ENCODE measurements at regions not wholly inside any gene's neighbourhood (a gene's known extent, or its start where the extent isn't known, plus 50 kb on each side); places are given as distances from the start of the nearest gene placed in this dataset.
"Not testable (repeated sequence)": the region's sequence is repeated elsewhere in the genome, so short reads cannot be mapped to it uniquely, and the experiment has no call there.

DNA sequence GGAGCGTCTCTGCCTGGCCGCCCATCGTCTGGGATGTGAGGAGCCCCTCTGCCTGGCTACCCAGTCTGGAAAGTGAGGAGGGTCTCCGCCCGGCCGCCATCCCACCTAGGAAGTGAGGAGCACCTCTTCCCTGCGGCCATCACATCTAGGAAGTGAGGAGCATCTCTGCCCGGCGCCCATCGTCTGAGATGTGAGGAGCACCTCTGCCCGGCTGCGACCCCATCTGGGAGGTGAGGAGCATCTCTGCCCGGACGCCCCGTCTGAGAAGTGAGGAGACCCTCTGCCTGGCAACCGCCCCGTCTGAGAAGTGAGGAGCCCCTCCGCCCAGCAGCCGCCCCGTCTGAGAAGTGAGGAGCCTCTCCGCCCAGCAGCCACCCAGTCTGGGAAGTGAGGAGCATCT, 84.5 kb downstream of the IDS start:
- DNase-seq (ENCODE audit: low spot score); intact Hi-C loops (cut with DNase I); ATAC-seq: not testable (repeated sequence)

DNA sequence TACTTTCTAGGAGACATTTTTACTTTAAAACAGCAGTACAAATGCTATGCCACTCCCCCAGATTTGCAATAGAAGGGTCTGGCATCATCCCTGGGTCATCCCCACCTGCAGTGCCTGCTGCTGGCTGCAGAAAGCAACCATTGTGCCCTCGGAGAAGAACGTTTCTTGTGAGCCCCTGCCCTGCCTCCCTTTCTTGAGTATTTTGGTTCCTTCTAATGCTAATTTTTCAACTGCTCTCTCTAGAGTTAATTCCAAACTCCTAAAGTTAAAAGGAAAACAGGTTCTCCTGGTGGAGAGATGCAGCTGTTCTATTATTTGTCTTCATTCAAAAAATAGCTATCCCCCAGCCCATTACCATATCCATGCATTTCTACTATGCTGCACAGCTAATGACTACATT, 107.1 kb downstream of the IDS start:
- intact Hi-C loops (cut with DNase I): no loop called here
- DNase-seq (ENCODE audit: low spot score): no peak

DNA sequence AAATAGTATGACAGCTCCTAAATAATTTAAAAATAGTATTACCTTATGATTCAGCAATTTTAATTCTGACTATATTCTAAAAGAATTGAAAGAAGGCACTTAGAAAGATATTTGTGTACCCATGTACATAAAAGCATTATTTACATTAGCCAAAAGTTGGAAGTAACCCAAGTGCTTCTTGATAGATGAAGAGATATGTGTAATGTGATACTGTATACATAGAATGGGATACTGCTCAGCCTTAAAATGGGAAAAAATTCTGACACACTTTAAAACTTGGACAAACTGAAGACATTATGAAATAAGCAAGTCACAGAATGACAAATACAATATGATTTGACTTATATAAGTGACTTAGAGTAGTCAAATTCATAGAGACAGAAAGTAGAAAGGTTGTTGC, 112.2 kb downstream of the IDS start:
- intact Hi-C loops (cut with DNase I): no loop called here

More for the DNA sequence above, 107.1 kb downstream of the IDS start:
- no peak for ATAC-seq

DNA sequence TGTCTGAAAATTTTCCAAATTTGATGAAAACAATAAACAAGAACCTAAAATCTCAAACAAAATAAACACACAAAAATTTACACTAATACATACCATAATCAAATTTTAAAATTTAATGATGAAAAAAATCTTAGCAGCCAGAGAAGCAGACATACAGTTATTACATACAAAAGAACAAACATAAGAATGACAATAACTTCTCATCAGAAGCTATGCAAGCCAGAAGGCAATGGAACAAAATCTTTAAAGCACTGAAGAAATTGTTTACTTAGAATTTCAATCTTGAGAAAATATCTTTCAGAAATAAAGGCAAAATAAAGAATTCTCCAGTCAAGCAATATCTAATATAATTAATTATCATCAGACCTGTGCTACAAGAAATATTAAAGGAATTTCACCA, 121.3 kb downstream of the IDS start:
- intact Hi-C loops (cut with DNase I): no loop called here

More for the DNA sequence above, 112.2 kb downstream of the IDS start:
- no peak for DNase-seq (ENCODE audit: low spot score)
- no peak for ATAC-seq

DNA sequence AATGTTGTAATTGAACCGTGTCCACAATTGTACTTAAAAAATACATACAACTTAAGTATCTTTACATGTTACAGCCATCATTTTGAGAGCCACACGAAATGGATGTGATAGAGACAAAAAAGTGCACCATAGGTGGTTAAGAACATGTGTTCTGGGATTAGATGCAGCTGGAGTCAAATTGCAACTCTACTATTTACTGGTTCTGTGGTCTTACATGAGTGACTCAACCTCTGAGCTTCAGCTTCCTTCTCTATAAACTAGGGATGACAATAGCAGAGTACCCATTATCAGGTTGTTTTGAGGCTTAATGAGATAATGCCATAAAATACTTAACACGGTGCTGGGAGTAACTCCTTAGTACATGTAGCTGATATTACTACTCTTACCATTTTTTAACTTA, 130.4 kb downstream of the IDS start:
- DNase-seq (ENCODE audit: low spot score): no peak
- no peak for ATAC-seq
- intact Hi-C loops (cut with DNase I): no loop called here

More for the DNA sequence above, 121.3 kb downstream of the IDS start:
- DNase-seq (ENCODE audit: low spot score) (no peak), ATAC-seq (no peak)

DNA sequence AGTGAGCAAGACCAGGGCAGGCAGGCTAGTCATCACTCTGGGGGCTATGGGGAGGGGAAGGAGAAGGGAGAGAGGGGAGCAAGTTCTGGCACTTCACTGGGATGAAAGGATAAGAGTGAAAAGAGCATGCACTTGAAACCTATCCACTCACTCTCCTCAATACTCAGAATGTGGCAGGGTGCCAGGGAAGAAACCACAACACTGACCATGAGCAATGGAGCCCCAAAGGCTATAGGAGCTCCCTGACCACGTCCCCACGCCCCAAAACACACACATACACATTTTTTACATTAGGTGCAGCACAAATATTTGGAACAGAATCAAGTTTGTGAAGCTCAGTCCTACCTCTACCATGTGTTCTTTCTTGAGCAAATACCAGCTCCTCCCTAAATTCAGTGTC, 132.2 kb downstream of the IDS start:
- ATAC-seq: no peak
- DNase-seq (ENCODE audit: low spot score): no peak
- intact Hi-C loops (cut with DNase I): no loop called here

DNA sequence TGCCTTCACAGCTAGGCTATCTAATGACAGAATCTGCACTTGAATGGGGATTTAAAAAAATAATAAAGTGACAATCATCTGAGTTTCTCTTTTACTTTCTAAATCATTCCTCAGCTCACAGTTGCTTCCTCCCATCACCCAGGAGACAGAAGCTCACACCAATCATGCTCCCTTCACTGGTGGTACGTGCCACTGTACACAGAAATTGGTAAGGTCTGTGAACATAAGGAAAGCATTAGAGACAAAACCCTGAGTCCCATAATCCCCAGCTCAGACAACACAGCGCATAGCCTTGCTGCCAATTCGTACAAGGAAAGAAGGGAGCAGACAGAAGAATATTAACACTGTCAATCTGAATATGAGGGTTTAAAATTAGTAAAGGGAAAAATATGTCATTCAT, 133.1 kb downstream of the IDS start:
- no peak for DNase-seq (ENCODE audit: low spot score)
- intact Hi-C loops (cut with DNase I): no loop called here
- no peak for ATAC-seq

DNA sequence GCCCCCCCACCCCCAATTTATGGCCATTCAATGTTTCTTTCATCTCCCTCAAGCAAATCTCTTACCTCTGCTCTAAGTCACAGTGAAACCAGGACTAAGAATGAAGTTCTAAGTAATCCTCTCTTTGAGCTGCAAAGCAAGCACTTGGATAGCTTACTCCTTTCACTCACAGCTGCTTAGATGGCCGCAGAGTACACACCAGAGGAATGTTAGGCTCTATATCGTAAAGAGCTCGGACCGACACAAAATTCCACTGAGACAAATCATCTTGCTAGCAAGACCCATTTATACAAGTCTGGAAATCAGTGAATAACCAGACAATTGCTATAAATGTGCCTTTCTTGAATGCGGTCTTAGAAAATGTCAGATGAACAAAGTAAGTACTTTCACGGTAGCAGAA, 135.0 kb downstream of the IDS start:
- no peak for DNase-seq (ENCODE audit: low spot score)
- no peak for ATAC-seq
- intact Hi-C loops (cut with DNase I): no loop called here

DNA sequence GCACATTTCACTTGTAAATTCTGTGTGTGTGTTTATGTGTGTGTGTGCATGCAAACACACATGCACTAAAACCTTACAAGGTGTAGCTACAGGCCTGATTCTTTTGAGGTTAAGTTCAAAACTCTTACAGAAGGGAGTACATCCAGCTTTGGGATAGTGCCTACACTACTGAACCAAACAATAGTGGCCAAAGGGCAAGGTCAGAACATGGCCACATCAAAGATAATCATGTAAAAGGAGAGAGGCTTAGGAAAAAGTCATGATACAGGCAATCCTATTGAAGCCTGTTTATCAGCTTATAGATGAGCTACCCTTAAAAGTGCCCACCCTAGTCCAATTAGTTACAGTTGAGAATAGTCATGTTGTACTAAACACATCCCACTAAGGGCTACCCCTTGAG, 139.6 kb downstream of the IDS start:
- ATAC-seq (no peak), DNase-seq (ENCODE audit: low spot score) (no peak)
- intact Hi-C loops (cut with DNase I): no loop called here

DNA sequence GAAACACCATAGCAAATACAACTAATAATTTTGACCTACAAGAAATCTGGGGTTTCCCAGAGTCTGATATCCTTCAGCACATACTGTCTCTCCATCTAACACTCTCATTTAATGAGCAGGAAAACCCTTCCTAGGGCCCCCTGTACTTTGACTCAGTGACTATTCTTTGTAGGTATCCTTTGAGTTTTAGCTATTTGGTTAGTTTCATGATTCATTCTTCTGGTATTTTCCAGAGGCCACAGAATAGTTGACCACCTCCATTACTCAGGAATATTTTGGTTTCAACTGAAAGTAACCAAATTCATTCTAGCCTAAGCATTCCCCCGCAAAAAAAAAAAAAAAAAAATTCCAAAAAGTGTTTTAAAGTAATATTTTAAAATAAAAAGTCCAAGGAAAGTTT, 140.0 kb downstream of the IDS start:
- intact Hi-C loops (cut with DNase I): no loop called here
- no peak for DNase-seq (ENCODE audit: low spot score)
- no peak for ATAC-seq

DNA sequence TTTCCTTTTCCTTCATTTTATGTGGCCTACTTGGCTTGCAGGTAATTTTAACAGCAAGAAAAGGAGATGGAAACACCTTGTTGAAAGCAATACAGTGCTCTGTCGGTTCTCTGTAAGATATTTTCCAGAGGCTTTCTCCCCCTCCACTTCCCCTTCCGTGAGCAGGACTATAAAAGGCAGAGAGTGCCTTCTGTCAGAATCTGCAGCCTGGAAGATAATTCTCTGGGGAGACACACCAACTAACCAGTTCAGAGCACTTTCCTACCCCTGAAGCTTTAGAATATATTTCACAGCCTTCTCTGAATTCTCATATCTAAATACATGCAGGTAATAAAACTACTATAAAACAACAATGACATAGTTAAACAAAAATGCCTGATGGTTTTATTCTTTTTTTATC, 141.1 kb downstream of the IDS start:
- intact Hi-C loops (cut with DNase I): no loop called here
- DNase-seq (ENCODE audit: low spot score) (no peak), ATAC-seq (no peak)

DNA sequence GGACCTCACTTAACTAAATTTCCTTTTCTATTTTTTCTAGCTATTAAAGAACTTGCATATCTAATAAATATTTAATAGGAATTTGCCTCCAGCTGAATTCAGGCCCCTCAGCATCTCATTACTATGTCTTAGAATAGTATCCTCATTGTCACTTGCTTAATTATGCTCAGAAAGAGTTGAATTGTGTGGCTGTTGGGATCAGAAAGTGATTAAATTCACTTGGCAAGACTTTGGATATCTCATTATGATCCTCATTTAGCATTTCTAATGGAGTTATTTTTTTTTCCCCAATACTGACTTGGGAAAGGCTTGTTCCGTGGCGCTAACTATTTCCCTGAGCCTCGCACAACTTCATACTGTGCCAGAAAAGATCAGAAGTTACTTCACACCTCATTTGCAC, 158.8 kb downstream of the IDS start:
- ATAC-seq: no peak
- intact Hi-C loops (cut with DNase I): no loop called here
- DNase-seq (ENCODE audit: low spot score): no peak

DNA sequence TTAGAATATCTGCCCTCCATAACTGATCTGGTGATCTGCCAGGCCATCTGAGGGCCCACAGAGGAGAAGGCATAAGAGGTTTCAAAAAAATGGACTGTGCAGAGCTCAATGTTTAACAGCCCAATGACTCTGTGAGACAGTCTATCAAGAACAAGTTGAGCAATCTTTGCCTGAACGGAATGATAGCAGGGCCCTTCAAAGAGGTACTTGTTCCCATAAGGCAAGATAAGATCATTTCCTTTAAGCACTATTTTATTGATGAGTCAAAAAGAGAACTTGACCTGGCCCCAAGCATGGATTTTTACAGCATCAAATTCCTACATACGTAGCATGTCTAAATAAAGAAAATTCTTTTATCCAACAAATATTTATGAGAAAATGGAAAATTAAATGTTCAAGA, 182.8 kb downstream of the IDS start:
- no peak for ATAC-seq
- no peak for DNase-seq (ENCODE audit: low spot score)
- intact Hi-C loops (cut with DNase I): no loop called here

DNA sequence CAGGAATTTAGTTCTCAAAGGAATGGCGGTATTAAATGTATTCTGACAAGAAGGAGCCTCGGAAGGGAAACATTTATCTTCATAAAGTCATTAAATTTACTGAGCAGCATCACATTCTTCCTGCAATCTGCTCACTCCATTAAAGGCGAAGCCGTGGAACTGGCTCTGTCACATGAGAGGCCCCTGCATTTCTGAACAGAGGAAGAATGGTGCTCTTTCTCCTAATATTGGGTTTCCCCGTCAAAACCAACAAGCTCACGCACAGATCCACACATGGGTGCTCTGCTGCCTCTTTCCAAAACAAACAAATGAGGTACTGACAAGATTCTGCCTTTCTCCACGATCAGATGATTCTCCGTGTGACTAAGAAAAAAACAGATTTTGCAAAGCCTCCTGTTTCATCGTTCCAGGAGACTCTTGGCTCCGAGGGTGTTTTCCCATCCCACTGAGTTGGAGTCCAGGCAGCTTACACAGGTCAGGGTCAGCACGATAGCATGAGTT, 191.2 kb downstream of the IDS start:
- DNase-seq (ENCODE audit: low spot score) (no peak), ATAC-seq (peak; percentile 80)
- intact Hi-C loops (cut with DNase I): no loop called here

DNA sequence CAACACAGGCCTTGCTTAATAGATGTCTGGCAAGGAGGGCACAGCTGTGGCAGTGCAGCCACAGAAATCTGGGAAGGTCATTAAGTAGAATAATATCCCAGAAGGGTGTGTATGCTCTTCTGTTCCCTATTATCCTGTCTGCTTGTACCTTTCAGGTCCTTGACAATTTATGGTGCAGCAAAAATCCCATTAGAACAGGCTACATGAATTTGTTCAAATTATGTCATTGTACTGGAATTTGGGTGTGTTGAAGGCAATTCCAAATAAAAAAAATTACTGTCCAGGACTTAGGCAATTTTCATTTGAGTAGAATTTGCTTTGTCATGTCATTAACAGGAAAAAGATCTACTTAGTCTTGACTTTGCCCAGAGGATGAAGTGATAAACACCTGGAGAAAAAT, 192.1 kb downstream of the IDS start:
- ATAC-seq (peak; percentile 73), DNase-seq (ENCODE audit: low spot score) (no peak)
- intact Hi-C loops (cut with DNase I): no loop called here

DNA sequence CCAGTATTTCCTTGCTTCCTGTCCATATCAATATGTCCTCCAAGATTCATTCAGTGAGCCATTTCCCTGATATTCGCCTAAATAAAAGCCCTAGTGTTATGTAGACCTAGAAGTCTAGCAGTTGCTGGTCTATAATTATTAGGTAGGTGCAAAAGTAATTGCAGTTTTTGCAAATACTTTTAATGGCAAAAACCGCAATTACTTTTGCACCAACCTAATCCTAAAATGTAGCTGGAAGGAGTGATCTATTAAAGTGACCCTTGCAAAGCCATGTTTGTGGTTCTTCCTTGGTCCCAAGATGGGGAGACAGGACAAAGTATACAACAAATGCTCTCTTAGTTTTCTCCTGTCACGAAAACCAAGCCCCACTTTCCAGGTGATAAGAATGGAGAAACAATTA, 193.0 kb downstream of the IDS start:
- intact Hi-C loops (cut with DNase I): no loop called here
- no peak for DNase-seq (ENCODE audit: low spot score)
- ATAC-seq: no peak

DNA sequence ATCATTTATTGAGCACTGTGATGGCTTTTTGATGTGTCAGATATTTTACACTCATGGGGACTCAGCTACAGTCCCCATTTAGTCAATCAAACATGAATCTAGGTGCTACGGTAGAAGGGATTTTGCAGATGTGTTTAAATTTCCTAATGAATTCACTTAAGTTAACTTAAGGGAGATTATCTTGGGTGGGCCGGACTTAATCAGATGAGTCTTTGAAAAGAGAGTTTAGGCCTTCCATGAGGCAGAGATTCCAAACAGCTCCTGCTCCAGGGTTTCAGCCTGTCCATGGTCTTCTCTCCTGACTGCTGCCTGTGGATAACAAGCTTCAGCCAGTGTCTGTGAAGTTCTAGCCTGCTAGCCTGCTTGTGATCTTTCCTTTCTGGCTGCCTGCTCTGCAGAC, 202.4 kb downstream of the IDS start:
- intact Hi-C loops (cut with DNase I): no loop called here
- ATAC-seq: no peak

DNA sequence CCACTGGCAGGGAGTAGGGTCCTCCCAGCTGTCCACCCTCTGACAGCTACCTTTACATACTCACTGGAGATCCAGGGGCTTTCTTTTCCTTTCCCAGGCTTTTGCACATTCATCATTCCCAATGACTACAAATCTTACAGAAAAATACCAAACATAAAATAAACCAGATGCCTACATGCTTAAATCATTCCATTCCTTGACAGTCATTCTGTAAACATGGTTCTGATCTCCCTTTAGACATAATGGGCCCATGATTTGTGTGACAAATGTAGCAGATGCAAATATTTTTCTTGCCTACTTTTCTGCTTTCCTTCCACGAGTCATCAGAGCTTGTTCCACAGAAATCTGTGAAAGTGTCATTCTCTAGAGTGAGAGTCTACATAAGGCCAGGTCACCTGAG, 207.0 kb downstream of the IDS start:
- DNase-seq (ENCODE audit: low spot score) (no peak), ATAC-seq (no peak)
- intact Hi-C loops (cut with DNase I): no loop called here

More for the DNA sequence above, 202.4 kb downstream of the IDS start:
- DNase-seq (ENCODE audit: low spot score): no peak

DNA sequence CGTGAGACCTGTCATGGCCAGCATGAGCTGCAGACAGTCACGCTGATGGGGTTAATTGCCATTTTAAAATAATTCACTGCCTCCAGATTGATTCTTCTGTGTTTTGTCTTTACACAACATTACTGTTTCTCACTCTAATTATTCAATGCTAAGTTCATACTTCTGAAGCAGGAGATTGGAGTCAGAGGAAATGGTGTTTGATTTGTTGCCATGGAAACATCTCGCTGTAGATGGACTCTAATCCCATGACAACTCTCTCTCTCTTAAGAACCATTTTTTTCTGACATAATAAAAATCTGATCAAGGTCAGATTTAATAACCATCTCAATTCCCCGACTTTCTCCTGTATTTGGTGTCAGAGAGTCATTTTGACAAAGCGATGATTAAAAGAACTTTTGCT, 209.0 kb downstream of the IDS start:
- DNase-seq (ENCODE audit: low spot score): no peak
- intact Hi-C loops (cut with DNase I): no loop called here
- ATAC-seq: no peak

DNA sequence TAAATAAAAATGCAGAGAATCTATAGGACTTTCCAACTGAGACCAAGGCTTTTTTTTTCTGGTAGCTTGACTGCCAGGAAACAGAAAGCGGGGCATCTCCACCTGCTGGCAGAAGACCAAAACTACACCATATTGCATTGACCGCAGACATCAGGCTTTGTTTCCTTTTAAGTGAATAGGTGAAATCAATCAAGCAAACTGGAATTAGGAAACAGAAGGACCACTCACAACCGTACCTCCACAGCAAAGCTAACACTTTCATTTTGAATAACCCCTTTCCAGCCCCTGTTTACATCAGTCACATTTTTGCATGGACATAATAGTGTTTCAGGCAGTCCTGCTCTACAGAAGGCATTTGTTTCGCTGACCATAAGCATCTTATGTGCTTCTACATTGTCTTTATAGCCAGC, 218.2 kb downstream of the IDS start:
- ATAC-seq (no peak), DNase-seq (ENCODE audit: low spot score) (no peak)
- intact Hi-C loops (cut with DNase I): no loop called here

DNA sequence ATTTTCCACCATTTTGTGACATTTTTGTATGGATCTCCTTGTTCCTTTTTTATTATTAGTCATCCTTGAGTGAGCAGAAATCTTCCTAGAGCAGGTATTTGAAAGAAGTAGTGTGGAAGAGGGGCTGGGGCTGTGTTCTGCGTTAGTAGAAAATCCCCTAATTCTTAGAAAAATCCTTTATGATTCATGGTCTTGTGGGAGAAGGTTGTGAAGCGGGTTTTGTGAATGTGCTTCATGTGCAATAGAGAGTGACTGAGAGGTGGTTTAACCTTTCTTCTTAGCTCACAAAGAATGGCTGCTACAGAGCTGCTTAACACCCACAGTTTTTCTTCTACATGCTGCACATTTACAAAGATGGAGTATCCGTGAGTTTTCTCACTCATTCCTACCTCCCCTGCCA, 220.5 kb downstream of the IDS start:
- intact Hi-C loops (cut with DNase I): no loop called here
- no peak for ATAC-seq

DNA sequence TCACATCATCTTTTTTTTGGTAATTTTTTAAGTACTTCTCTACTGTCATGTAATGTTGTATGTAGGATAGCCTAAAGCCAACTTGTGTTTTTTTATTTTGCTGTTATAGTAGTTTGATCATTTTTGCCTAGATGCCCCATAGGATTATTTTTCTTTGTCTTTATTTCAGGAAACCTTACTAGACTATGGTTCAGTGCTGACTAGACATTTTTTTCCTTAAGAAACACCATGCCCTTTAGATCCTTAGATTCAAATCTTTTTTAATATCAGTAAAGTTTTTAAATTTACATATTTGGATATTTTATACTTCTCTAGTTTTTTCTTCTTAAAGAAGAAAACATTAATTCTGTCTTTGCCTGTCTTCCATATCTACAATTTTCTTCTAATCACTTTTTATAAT, 221.3 kb downstream of the IDS start:
- ATAC-seq: no peak
- no peak for DNase-seq (ENCODE audit: low spot score)
- intact Hi-C loops (cut with DNase I): no loop called here

More for the DNA sequence above, 220.5 kb downstream of the IDS start:
- no peak for DNase-seq (ENCODE audit: low spot score)

Data from sciatic nerve (tissue), 2 donors.